ENCODE measurements at regions not wholly inside any gene's neighbourhood (a gene's known extent, or its start where the extent isn't known, plus 50 kb on each side); places are given as distances from the start of the nearest gene placed in this dataset.

DNA sequence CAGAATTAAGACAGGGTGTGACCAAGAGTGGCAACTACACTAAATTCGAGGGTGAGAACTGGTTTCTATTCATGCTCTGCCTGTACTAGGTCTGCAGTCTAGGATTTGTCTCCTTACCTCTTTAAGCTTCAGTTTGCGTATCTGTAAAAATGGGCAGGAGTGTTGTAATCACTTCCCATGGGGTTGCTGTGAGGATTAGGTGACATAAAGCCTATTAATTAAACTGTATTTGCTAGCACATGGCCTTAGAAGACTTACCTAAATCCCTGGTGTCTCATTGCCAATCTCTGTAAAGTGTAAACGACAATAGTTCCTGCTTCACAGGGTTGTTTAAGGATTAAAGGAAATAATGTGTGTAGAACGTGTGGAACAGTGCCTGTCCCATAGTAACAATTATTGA is 193.6 kb downstream of the DRD1 start:
- no peak for DNase-seq (ENCODE audit: low spot score)
- in situ Hi-C loops (cut with MboI; ENCODE audit: low pct_unique_long_range_greater_than_20kb, low sequenced_read_pairs, unreplicated experiment): no loop called here

DNA sequence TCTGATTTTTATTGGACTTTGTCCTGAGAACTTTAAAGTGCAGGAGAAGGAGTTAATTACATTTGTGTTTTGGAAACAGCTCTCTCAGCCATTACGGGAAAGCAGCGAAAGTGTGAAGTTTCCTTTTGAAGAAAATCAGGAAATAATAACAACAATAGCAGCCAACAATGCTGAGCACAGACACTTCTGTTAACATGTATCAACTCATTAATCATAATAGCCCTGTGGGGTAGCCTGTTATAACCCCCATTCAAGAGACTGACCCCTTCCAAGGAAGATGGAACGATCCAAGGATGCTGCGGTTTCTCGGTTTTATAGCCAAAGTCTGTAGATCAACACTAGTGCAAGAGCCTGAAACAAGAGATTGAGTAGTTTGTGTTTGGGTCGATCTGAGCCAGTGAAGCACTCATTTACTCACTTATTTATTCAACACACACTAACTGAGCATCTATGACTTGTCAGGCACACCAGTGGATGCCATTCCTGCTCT is 195.5 kb downstream of the DRD1 start:
- in situ Hi-C loops (cut with MboI; ENCODE audit: low pct_unique_long_range_greater_than_20kb, low sequenced_read_pairs, unreplicated experiment): no loop called here
- TF ChIP-seq, protein P1, sequence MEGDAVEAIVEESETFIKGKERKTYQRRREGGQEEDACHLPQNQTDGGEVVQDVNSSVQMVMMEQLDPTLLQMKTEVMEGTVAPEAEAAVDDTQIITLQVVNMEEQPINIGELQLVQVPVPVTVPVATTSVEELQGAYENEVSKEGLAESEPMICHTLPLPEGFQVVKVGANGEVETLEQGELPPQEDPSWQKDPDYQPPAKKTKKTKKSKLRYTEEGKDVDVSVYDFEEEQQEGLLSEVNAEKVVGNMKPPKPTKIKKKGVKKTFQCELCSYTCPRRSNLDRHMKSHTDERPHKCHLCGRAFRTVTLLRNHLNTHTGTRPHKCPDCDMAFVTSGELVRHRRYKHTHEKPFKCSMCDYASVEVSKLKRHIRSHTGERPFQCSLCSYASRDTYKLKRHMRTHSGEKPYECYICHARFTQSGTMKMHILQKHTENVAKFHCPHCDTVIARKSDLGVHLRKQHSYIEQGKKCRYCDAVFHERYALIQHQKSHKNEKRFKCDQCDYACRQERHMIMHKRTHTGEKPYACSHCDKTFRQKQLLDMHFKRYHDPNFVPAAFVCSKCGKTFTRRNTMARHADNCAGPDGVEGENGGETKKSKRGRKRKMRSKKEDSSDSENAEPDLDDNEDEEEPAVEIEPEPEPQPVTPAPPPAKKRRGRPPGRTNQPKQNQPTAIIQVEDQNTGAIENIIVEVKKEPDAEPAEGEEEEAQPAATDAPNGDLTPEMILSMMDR (IDR thresholded peaks at IDR 0.05; ENCODE audit: extremely low read depth, insufficient read depth, missing control alignments): no peak
- DNase-seq (ENCODE audit: low spot score): no peak

More for the DNA sequence above, 193.6 kb downstream of the DRD1 start:
- TF ChIP-seq, protein P1 (IDR thresholded peaks at IDR 0.05; ENCODE audit: extremely low read depth, insufficient read depth, missing control alignments): no peak

DNA sequence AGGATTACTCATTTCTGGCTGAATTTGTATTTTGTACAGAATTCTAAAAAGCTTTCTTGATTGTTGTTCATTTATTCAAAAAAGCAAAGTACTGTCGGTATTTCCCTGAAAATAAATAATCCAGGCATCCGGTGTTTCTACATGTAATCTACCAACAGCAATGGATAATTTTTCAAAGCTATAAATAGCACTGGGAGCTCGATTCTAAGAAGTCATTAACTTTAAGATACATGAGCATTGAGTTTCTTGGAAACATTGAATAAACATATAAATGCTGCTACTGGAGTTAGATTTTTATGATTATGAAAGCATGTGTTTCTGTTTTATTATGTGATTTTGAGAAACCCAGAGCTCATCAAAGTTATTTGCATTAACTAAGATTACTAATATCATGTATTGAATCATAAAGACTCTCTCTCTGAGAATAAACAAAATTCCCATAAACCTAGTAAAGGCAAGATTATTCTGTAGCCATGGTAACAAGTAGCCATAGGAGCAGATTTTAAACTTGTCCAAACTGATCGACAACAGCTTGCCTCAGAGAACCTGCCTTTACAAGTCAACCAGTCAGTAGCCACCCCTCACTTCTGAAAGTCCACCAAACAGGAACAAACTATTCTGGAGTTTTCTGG is 197.0 kb downstream of the DRD1 start:
- in situ Hi-C loops (cut with MboI; ENCODE audit: low pct_unique_long_range_greater_than_20kb, low sequenced_read_pairs, unreplicated experiment): no loop called here
- TF ChIP-seq, protein P1 (IDR thresholded peaks at IDR 0.05; ENCODE audit: extremely low read depth, insufficient read depth, missing control alignments): no peak
- no peak for DNase-seq (ENCODE audit: low spot score)

DNA sequence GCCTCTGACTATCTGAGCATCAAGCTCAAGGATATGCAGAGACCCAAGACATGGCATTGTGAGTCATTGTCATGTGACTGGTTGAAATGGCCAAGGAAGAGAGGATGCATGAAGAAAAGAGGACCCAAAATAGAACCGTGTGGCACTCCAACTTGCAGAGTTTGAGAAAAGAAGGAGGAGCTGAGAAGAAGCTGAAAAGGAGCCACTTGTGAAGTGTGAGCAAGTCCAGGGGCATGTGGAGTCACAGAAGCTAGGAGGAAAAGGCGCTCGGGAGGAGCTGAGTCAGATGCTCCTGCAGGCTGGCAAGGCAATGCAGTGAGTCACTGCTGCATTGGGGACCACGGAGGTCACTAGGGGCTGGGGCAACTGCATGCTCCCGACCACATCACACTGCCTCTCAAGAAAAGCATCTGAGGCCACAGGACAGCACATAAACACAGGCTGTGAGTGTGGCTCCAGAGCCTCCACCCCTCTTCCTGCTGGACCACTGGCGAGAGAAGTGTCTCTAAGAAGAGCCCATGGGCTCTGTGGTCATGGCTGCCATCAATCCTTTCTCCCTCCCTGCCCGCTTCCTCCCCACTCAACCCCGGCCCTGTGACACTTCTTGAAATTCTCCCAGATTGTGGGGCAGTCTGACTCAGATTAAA is 197.6 kb downstream of the DRD1 start:
- TF ChIP-seq, protein P1 (IDR thresholded peaks at IDR 0.05; ENCODE audit: extremely low read depth, insufficient read depth, missing control alignments): no peak
- in situ Hi-C loops (cut with MboI; ENCODE audit: low pct_unique_long_range_greater_than_20kb, low sequenced_read_pairs, unreplicated experiment): no loop called here
- no peak for DNase-seq (ENCODE audit: low spot score)

DNA sequence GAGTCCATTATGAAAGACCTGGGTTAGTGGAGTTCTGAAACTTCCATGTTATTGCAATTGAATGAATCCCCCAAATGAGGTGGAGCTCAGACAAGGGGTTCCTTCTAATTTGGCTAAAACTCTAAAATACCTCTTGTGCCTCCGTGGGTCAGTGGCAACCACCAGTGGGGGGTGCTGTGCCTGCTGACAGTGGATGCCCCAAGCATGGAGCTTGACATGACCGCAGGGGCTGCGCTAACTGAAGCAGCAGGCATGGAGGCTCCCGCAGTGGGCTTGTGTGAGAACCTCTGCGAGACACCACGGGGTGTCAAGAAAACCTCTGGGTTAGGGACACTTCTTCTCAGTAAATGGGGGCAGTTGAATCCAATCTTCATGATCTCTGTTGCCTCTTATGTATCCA is 200.5 kb downstream of the DRD1 start:
- in situ Hi-C loops (cut with MboI; ENCODE audit: low pct_unique_long_range_greater_than_20kb, low sequenced_read_pairs, unreplicated experiment): no loop called here
- TF ChIP-seq, protein P1 (IDR thresholded peaks at IDR 0.05; ENCODE audit: extremely low read depth, insufficient read depth, missing control alignments): no peak
- no peak for DNase-seq (ENCODE audit: low spot score)

DNA sequence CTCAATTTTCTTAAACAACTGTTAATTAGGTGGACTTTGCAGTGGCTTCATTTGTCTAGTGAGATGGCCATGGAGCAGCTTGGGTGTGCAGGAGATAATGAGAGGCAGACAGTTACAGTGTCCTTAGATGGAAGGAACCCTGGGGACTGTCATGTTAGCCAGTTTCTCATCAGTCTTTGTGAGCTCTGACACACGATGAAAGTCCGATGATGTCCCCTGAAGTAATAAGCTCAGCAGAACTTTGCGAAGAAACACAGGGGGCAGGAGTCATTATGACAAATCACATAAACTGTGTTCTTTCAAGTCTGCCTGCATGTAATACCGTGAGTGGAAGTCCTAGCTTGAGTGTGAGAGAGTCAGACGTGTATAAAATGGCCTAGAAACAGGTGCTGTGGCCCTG is 201.8 kb downstream of the DRD1 start:
- DNase-seq (ENCODE audit: low spot score): no peak
- TF ChIP-seq, protein P1 (IDR thresholded peaks at IDR 0.05; ENCODE audit: extremely low read depth, insufficient read depth, missing control alignments): no peak
- in situ Hi-C loops (cut with MboI; ENCODE audit: low pct_unique_long_range_greater_than_20kb, low sequenced_read_pairs, unreplicated experiment): no loop called here
